ENCODE measurements at regions not wholly inside any gene's neighbourhood (a gene's known extent, or its start where the extent isn't known, plus 50 kb on each side); places are given as distances from the start of the nearest gene placed in this dataset.

GRCh38 chr20:58011947-58012610 is 216.4 kb downstream of the ANKRD60 start:
- FAIRE-seq (no peak), DNase-seq (no peak)
- Histone ChIP-seq H3K27me3 (ENCODE audit: control insufficient read depth, insufficient read depth, low read length) (no peaks in the 10 kb centered on the region), H3K4me3 (ENCODE audit: low read length in 3 of 3) (no peak overlapping the region), H3K9me3 (ENCODE audit: control insufficient read depth in 2 of 3, insufficient read depth in 1 of 3, low read length in 3 of 3) (peaks cover 0 to 3% (median 0%) of the 10 kb centered on the region in 3 donors), H3K4me1 (ENCODE audit: control insufficient read depth in 2 of 3, insufficient read depth in 2 of 3, low read depth in 1 of 3, low read length in 3 of 3) (no peaks in the 10 kb centered on the region), H3K9ac (ENCODE audit: low read length in 3 of 3) (no peak overlapping the region), H3K36me3 (ENCODE audit: control insufficient read depth in 2 of 3, insufficient read depth in 3 of 3, low read length in 3 of 3) (no peaks in the 10 kb centered on the region), H3K27ac (ENCODE audit: low read depth in 2 of 2, low read length in 2 of 2) (no peak overlapping the region)
- intact Hi-C loops (cut with DNase I), result no loop called here
- no peak for TF ChIP-seq CTCF (IDR thresholded peaks at IDR 0.05; ENCODE audit: borderline replicate concordance, extremely low read depth, insufficient read depth)

GRCh38 chr20:58011106-58011946 is 217.1 kb downstream of the ANKRD60 start:
- FAIRE-seq (no peak), DNase-seq (no peak)
- Histone ChIP-seq H3K9me3 (ENCODE audit: control insufficient read depth in 2 of 3, insufficient read depth in 1 of 3, low read length in 3 of 3) (peaks cover 0 to 3% (median 0%) of the 10 kb centered on the region in 3 donors), H3K27ac (ENCODE audit: low read depth in 2 of 2, low read length in 2 of 2) (no peak overlapping the region), H3K4me3 (ENCODE audit: low read length in 3 of 3) (no peak overlapping the region), H3K36me3 (ENCODE audit: control insufficient read depth in 2 of 3, insufficient read depth in 3 of 3, low read length in 3 of 3) (no peaks in the 10 kb centered on the region), H3K9ac (ENCODE audit: low read length in 3 of 3) (no peak overlapping the region), H3K27me3 (ENCODE audit: control insufficient read depth, insufficient read depth, low read length) (no peaks in the 10 kb centered on the region), H3K4me1 (ENCODE audit: control insufficient read depth in 2 of 3, insufficient read depth in 2 of 3, low read depth in 1 of 3, low read length in 3 of 3) (no peaks in the 10 kb centered on the region)
- intact Hi-C loops (cut with DNase I), result no loop called here
- TF ChIP-seq CTCF (IDR thresholded peaks at IDR 0.05; ENCODE audit: borderline replicate concordance, extremely low read depth, insufficient read depth), result no peak

GRCh38 chr20:58010666-58011065 is 217.8 kb downstream of the ANKRD60 start:
- no peak overlapping the region for H3K4me3 ChIP-seq (ENCODE audit: low read length in 3 of 3)
- no peak for FAIRE-seq
- no peak for TF ChIP-seq CTCF (IDR thresholded peaks at IDR 0.05; ENCODE audit: borderline replicate concordance, extremely low read depth, insufficient read depth)

More at GRCh38 chr20:58010666-58011065, 217.8 kb downstream of the ANKRD60 start:
- no peak for DNase-seq
- Histone ChIP-seq H3K36me3 (ENCODE audit: control insufficient read depth in 2 of 3, insufficient read depth in 3 of 3, low read length in 3 of 3) (no peaks in the 10 kb centered on the region), H3K27ac (ENCODE audit: low read depth in 2 of 2, low read length in 2 of 2) (no peak overlapping the region), H3K9ac (ENCODE audit: low read length in 3 of 3) (no peak overlapping the region), H3K9me3 (ENCODE audit: control insufficient read depth in 2 of 3, insufficient read depth in 1 of 3, low read length in 3 of 3) (peaks cover 0 to 3% (median 0%) of the 10 kb centered on the region in 3 donors), H3K4me1 (ENCODE audit: control insufficient read depth in 2 of 3, insufficient read depth in 2 of 3, low read depth in 1 of 3, low read length in 3 of 3) (no peaks in the 10 kb centered on the region), H3K27me3 (ENCODE audit: control insufficient read depth, insufficient read depth, low read length) (no peaks in the 10 kb centered on the region)
- intact Hi-C loops (cut with DNase I), result no loop called here

Measured in kidney (tissue), 13 donors.